ENCODE measurements at regions not wholly inside any gene's neighbourhood (a gene's known extent, or its start where the extent isn't known, plus 50 kb on each side); places are given as distances from the start of the nearest gene placed in this dataset.

DNA sequence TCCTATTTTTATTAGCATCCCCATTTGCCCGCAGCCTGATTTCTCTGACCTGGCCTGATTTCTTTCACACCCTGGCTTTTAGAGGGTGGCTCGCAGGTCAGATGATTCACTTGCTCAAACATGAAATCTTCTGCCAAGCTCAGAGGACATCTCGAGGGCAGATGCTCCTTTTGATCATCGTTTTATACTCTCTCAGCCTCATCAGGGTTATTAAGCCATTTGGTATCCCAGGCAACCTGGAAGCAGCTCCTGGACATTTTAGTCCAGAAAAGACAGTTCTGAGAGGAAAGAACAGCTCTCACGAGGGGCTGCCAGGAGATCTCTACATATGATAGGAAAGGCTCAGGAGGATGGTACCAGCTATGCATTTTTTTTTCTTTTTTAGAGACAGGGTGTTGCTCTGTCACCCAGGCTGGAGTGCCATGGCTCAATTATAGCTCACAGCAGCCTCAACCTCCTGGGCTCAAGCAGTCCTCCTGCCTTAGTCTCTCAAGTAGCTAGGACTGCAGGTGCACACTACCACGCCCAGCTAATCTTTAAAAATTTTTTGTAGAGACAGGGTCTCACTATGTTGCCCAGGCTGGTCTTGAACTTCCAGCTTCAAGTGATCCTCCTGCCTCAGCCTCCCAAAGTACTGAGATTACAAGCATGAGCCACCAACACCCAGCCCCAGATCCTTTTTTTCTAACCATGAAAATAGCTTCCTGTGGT lies 165.4 kb downstream of the KATNAL1 start:
- DNase-seq (no peak), ATAC-seq (ENCODE audit: low read depth) (no peak)
- H3K4me2 ChIP-seq (replicated peaks; ENCODE audit: low read depth, low read length, poor library complexity, severe bottlenecking) = no peak overlapping the region
- no peak overlapping the region for H2AFZ ChIP-seq (ENCODE audit: insufficient read depth, low read depth, low read length, poor library complexity, severe bottlenecking)
- Mint-ChIP-seq H3K4me1 (peaks cover 29% of the 10 kb centered on the region), H3K27me3 (peaks cover 8% of the 10 kb centered on the region), H3K4me3 (no peak overlapping the region), H3K27ac (no peak overlapping the region), H3K9me3 (ENCODE audit: insufficient read depth) (no peaks in the 10 kb centered on the region)
- no peak overlapping the region for H3K4me3 ChIP-seq (ENCODE audit: control extremely low read depth in 1 of 5, extremely low read depth in 1 of 5, insufficient read depth in 1 of 5, low read depth in 2 of 5, low read length in 4 of 5)
- H3K9ac ChIP-seq (ENCODE audit: low read length) = no peak overlapping the region
- no peak for TF ChIP-seq EZH2 (IDR thresholded peaks at IDR 0.05; ENCODE audit: borderline replicate concordance, insufficient read depth, low read depth, low read length, poor library complexity, severe bottlenecking)
- no peak for TF ChIP-seq CTCF (IDR thresholded peaks at IDR 0.05)
- WGBS (ENCODE audit: insufficient coverage) = 93% methylated on average over 6 of the region's 6 CpGs
- peaks cover 0 to 18% (median 7%) of the 10 kb centered on the region in 3 donors for H3K9me3 ChIP-seq (ENCODE audit: control extremely low read depth in 1 of 3, control insufficient read depth in 2 of 3, insufficient read depth in 1 of 3, low read length in 2 of 3)
- intact Hi-C loops (cut with micrococcal nuclease) = no loop called here
- no peak overlapping the region for H3K27ac ChIP-seq (ENCODE audit: low read length in 2 of 2)
- peaks cover 2 to 21% of the 10 kb centered on the region in 2 donors for H3K4me1 ChIP-seq (ENCODE audit: control insufficient read depth in 2 of 2, insufficient read depth in 2 of 2, low read length in 2 of 2)
- H3K27me3 ChIP-seq (replicated peaks in 1 of 4; ENCODE audit: control extremely low read depth in 1 of 4, control insufficient read depth in 3 of 4, insufficient read depth in 4 of 4, low read length in 3 of 4) = no peaks in the 10 kb centered on the region
- no peaks in the 10 kb centered on the region for H3K36me3 ChIP-seq (replicated peaks in 1 of 2; ENCODE audit: control extremely low read depth in 1 of 2, control insufficient read depth in 1 of 2, extremely low read depth in 1 of 2, insufficient read depth in 2 of 2, low read length in 1 of 2)
- H3K79me2 ChIP-seq (ENCODE audit: control insufficient read depth, insufficient read depth, low read length) = no peaks in the 10 kb centered on the region
- POLR2A ChIA-PET = no interaction called here
- CTCF ChIA-PET = interaction anchor here (0.9 to 3.5 kb wide), 4 partner anchors 8 to 27 kb away, joined by 3 to 23 read pairs (median 4); no protein-coding TSS in a partner anchor
- H4K20me1 ChIP-seq (ENCODE audit: control insufficient read depth, insufficient read depth, low read length, poor library complexity, severe bottlenecking) = no peaks in the 10 kb centered on the region

DNA sequence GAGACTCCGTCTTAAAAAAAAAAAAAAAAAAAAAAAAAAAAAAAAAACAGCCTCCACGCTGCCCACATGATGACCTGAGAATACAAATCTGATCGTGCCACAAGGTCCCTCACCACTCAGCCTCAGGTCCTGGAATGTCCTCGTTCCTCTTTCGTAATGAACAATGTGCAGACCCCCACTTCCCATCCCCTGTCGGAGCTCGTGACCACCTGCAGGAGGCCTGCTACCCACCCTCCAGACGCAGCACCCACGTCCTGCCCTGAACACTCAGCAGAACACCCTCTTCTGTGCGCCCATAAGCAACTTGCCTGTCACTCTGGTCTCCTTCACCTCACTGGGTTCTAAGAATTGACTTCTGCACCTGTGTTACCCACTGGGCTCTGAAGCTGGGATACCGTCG lies 166.4 kb downstream of the KATNAL1 start:
- no peak overlapping the region for H3K9ac ChIP-seq (ENCODE audit: low read length)
- H3K27me3 Mint-ChIP-seq = peaks cover 8% of the 10 kb centered on the region
- peak overlapping the region; percentile 22 for H3K4me2 ChIP-seq (replicated peaks; ENCODE audit: low read depth, low read length, poor library complexity, severe bottlenecking)
- no peak overlapping the region for H3K4me3 ChIP-seq (ENCODE audit: control extremely low read depth in 1 of 5, extremely low read depth in 1 of 5, insufficient read depth in 1 of 5, low read depth in 2 of 5, low read length in 4 of 5)
- ATAC-seq (ENCODE audit: low read depth) = peak; percentile 21
- peaks cover 20% of the 10 kb centered on the region for H3K4me1 Mint-ChIP-seq
- H3K79me2 ChIP-seq (ENCODE audit: control insufficient read depth, insufficient read depth, low read length) = no peaks in the 10 kb centered on the region
- no peak for TF ChIP-seq EZH2 (IDR thresholded peaks at IDR 0.05; ENCODE audit: borderline replicate concordance, insufficient read depth, low read depth, low read length, poor library complexity, severe bottlenecking)
- no peak for TF ChIP-seq CTCF (IDR thresholded peaks at IDR 0.05)
- no peak overlapping the region for H3K27ac ChIP-seq (ENCODE audit: low read length in 2 of 2)
- H4K20me1 ChIP-seq (ENCODE audit: control insufficient read depth, insufficient read depth, low read length, poor library complexity, severe bottlenecking) = no peaks in the 10 kb centered on the region
- intact Hi-C loops (cut with micrococcal nuclease) = no loop called here
- H3K9me3 Mint-ChIP-seq (ENCODE audit: insufficient read depth) = no peaks in the 10 kb centered on the region
- ChIA-PET POLR2A (no interaction called here), CTCF (interaction anchor here (3.5 kb wide), 1 partner anchor 10 kb away, joined by 23 read pairs; no protein-coding TSS in a partner anchor)
- H3K4me1 ChIP-seq (ENCODE audit: control insufficient read depth in 2 of 2, insufficient read depth in 2 of 2, low read length in 2 of 2) = peaks cover 0 to 12% of the 10 kb centered on the region in 2 donors
- H3K9me3 ChIP-seq (ENCODE audit: control extremely low read depth in 1 of 3, control insufficient read depth in 2 of 3, insufficient read depth in 1 of 3, low read length in 2 of 3) = peaks cover 0 to 18% (median 7%) of the 10 kb centered on the region in 3 donors
- peak overlapping the region; percentile 32 for H3K27ac Mint-ChIP-seq
- no peaks in the 10 kb centered on the region for H3K27me3 ChIP-seq (replicated peaks in 1 of 4; ENCODE audit: control extremely low read depth in 1 of 4, control insufficient read depth in 3 of 4, insufficient read depth in 4 of 4, low read length in 3 of 4)
- H3K4me3 Mint-ChIP-seq = peak overlapping the region; percentile 67
- no peak overlapping the region for H2AFZ ChIP-seq (ENCODE audit: insufficient read depth, low read depth, low read length, poor library complexity, severe bottlenecking)
- no peak for DNase-seq
- H3K36me3 ChIP-seq (replicated peaks in 1 of 2; ENCODE audit: control extremely low read depth in 1 of 2, control insufficient read depth in 1 of 2, extremely low read depth in 1 of 2, insufficient read depth in 2 of 2, low read length in 1 of 2) = no peaks in the 10 kb centered on the region
- WGBS (ENCODE audit: insufficient coverage) = 63% methylated on average over 11 of the region's 12 CpGs

Measured in B cell (primary cell).